ENCODE measurements at regions not wholly inside any gene's neighbourhood (a gene's known extent, or its start where the extent isn't known, plus 50 kb on each side); places are given as distances from the start of the nearest gene placed in this dataset.

DNA sequence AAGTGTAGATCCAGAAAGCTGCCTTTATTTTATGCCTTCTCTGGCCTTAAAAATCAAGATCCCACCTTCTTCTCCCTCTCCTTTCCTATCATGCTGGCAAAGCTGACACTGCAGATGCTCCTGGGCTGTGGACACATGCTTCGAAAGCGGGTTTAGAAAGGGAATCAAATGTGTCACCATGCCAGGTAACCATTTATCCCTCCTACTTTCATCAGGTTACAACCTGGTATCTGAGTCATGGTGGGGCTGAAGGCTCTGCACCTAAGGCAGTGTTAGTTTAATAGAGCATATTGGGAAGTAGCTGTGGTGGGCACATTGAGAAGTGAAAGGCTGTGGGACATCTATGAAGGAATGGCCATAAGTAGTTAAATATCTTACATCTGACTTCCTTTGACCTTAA, 69.8 kb downstream of the GJA1 start:
- Histone ChIP-seq H3K27ac (replicated peaks) (no peak overlapping the region), H3K4me3 (replicated peaks; ENCODE audit: insufficient read depth, low read length) (no peak overlapping the region), H3K27me3 (ENCODE audit: insufficient read depth, poor library complexity, severe bottlenecking) (no peaks in the 10 kb centered on the region)
- no peak for TF ChIP-seq SPI1 (IDR thresholded peaks at IDR 0.05; ENCODE audit: borderline replicate concordance, low read depth)
- TF ChIP-seq POLR2AphosphoS5 (IDR thresholded peaks at IDR 0.05; ENCODE audit: low read depth), result no peak
- TF ChIP-seq, protein P1, sequence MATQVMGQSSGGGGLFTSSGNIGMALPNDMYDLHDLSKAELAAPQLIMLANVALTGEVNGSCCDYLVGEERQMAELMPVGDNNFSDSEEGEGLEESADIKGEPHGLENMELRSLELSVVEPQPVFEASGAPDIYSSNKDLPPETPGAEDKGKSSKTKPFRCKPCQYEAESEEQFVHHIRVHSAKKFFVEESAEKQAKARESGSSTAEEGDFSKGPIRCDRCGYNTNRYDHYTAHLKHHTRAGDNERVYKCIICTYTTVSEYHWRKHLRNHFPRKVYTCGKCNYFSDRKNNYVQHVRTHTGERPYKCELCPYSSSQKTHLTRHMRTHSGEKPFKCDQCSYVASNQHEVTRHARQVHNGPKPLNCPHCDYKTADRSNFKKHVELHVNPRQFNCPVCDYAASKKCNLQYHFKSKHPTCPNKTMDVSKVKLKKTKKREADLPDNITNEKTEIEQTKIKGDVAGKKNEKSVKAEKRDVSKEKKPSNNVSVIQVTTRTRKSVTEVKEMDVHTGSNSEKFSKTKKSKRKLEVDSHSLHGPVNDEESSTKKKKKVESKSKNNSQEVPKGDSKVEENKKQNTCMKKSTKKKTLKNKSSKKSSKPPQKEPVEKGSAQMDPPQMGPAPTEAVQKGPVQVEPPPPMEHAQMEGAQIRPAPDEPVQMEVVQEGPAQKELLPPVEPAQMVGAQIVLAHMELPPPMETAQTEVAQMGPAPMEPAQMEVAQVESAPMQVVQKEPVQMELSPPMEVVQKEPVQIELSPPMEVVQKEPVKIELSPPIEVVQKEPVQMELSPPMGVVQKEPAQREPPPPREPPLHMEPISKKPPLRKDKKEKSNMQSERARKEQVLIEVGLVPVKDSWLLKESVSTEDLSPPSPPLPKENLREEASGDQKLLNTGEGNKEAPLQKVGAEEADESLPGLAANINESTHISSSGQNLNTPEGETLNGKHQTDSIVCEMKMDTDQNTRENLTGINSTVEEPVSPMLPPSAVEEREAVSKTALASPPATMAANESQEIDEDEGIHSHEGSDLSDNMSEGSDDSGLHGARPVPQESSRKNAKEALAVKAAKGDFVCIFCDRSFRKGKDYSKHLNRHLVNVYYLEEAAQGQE (IDR thresholded peaks at IDR 0.05; ENCODE audit: insufficient replicate concordance, low read depth), result no peak
- no peak for TF ChIP-seq GABPA (IDR thresholded peaks at IDR 0.05; ENCODE audit: low read depth)
- TF ChIP-seq, protein P2, sequence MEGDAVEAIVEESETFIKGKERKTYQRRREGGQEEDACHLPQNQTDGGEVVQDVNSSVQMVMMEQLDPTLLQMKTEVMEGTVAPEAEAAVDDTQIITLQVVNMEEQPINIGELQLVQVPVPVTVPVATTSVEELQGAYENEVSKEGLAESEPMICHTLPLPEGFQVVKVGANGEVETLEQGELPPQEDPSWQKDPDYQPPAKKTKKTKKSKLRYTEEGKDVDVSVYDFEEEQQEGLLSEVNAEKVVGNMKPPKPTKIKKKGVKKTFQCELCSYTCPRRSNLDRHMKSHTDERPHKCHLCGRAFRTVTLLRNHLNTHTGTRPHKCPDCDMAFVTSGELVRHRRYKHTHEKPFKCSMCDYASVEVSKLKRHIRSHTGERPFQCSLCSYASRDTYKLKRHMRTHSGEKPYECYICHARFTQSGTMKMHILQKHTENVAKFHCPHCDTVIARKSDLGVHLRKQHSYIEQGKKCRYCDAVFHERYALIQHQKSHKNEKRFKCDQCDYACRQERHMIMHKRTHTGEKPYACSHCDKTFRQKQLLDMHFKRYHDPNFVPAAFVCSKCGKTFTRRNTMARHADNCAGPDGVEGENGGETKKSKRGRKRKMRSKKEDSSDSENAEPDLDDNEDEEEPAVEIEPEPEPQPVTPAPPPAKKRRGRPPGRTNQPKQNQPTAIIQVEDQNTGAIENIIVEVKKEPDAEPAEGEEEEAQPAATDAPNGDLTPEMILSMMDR (IDR thresholded peaks at IDR 0.05; ENCODE audit: insufficient read depth, low read length), result no peak
- DNase-seq (ENCODE audit: low read depth in 1 of 2, low spot score in 1 of 2), result no peak

DNA sequence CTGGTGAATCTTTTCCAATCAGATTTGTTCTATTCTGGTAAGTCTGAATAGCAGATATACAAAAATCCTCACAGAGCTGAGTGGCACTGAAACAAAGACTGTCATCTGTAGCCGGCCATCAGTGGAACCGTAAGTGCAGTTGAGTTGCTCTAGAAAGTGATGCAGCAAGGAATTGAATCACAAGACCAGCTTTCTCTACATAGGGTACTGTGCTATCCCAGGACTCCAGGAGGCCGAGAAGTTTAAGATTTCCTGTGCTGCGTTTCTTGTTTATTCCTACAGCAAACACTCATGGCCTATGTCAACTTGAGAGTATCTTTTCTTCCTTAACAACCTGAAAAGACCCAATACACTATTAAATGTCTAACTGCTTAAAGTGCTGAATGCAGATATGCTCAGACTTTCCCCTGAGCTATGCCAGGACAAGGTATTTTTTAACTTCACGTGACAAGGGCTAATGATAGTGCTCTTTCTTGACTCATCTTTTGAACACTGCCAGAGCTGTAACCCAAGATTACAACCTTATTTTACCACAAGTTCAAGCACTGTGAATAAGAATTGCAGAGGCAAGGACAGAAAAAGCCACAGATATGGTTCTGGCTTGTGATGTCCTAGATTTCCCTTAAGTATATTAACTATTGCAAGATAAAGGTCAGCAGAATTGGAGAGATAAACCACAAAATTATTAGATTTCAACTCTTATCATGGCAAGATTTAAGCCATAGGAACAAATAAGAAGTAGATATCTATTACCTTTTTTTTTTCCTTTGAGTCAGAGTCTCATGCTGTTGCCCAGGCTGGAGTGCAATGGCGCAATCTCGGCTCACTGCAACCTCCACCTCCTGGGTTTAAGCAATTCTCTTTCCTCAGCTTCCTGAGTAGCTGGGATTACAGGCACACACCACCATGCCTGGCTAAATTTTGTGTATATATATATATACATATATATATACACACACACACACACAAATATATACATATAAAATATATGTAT, 71.6 kb downstream of the GJA1 start:
- peak in 1 of 2 experiments; percentile 3 for DNase-seq (ENCODE audit: low read depth in 1 of 2, low spot score in 1 of 2)
- TF ChIP-seq, protein P2 (IDR thresholded peaks at IDR 0.05; ENCODE audit: insufficient read depth, low read length), result no peak
- TF ChIP-seq, protein P1 (IDR thresholded peaks at IDR 0.05; ENCODE audit: insufficient replicate concordance, low read depth), result no peak
- no peak for TF ChIP-seq GABPA (IDR thresholded peaks at IDR 0.05; ENCODE audit: low read depth)
- TF ChIP-seq POLR2AphosphoS5 (IDR thresholded peaks at IDR 0.05; ENCODE audit: low read depth), result no peak
- TF ChIP-seq SPI1 (IDR thresholded peaks at IDR 0.05; ENCODE audit: borderline replicate concordance, low read depth), result no peak
- no peak overlapping the region for H3K27ac ChIP-seq (replicated peaks)
- H3K4me3 ChIP-seq (replicated peaks; ENCODE audit: insufficient read depth, low read length), result no peak overlapping the region
- H3K27me3 ChIP-seq (ENCODE audit: insufficient read depth, poor library complexity, severe bottlenecking), result no peaks in the 10 kb centered on the region

DNA sequence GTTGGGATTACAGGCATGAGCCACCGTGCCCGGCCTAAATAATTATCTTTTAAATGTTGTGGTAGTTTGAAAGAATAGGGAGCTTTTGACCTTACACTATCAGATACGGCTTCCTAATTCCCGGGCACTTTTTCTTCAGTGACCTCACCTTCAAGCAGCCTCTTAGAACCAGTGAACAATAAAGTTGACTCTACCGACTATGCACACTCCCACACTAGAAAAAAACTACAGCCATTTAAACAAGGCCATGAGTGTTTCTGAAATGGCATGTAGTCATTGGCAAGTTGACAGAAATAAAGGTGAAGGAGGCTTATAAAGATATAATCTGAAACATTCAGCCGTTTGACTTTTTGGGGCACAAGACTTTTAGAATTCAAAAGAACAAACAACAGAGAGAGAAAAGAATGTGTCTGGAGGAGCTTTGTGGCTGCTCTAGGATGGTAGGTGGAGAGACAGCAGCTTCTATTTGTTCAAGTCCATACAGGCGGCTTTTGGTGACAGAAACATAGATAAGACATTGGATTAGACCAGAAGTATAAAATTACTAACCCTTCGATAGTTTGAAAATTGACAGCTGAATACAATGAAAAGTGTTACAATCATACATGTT, 75.2 kb downstream of the GJA1 start:
- DNase-seq (ENCODE audit: low read depth in 1 of 2, low spot score in 1 of 2), result no peak

More for the DNA sequence above, 75.2 kb downstream of the GJA1 start:
- Histone ChIP-seq H3K4me3 (replicated peaks; ENCODE audit: insufficient read depth, low read length) (no peak overlapping the region), H3K27ac (replicated peaks) (no peak overlapping the region), H3K27me3 (ENCODE audit: insufficient read depth, poor library complexity, severe bottlenecking) (no peaks in the 10 kb centered on the region)
- TF ChIP-seq POLR2AphosphoS5 (IDR thresholded peaks at IDR 0.05; ENCODE audit: low read depth) (no peak), SPI1 (IDR thresholded peaks at IDR 0.05; ENCODE audit: borderline replicate concordance, low read depth) (no peak), GABPA (IDR thresholded peaks at IDR 0.05; ENCODE audit: low read depth) (no peak)
- TF ChIP-seq, protein P1 (IDR thresholded peaks at IDR 0.05; ENCODE audit: insufficient replicate concordance, low read depth), result no peak
- TF ChIP-seq, protein P2 (IDR thresholded peaks at IDR 0.05; ENCODE audit: insufficient read depth, low read length), result no peak
